ENCODE measurements at regions not wholly inside any gene's neighbourhood (a gene's known extent, or its start where the extent isn't known, plus 50 kb on each side); places are given as distances from the start of the nearest gene placed in this dataset.
"Not testable (repeated sequence)": the region's sequence is repeated elsewhere in the genome, so short reads cannot be mapped to it uniquely, and the experiment has no call there.

- TF ChIP-seq CTCF (IDR thresholded peaks at IDR 0.05; ENCODE audit: insufficient read depth, low read depth, low read length); EZH2 (IDR thresholded peaks at IDR 0.05; ENCODE audit: insufficient read depth, low read length): not testable (repeated sequence)
These were observed 775.8 kb downstream of the IGSF11 start for GRCh38 chr3:118258850-118259249.

Measured in astrocyte (in vitro differentiated cells and primary cell).